ENCODE measurements at regions not wholly inside any gene's neighbourhood (a gene's known extent, or its start where the extent isn't known, plus 50 kb on each side); places are given as distances from the start of the nearest gene placed in this dataset.

DNA sequence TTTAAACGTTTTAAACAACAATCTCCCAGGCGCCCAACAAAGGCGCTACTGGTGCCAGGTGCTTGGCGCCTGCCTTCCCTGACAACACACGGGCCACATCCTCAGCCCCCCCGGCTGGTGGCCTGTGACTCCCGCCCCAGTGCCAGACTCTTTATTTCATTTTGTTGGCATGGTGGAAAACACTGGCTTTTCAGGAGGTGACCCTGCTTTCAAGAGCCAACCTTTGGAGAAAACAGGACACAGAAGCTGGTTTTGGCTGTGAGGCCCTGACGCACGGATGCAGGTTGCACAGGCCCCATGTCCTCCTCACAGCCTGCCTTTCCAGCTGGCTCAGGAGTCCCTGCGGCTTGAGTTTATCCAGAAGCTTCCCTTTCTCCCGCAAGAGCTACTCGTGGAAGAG lies 100.0 kb downstream of the METRNL start:
- Histone ChIP-seq H3K36me3 (no peaks in the 10 kb centered on the region), H3K27me3 (no peaks in the 10 kb centered on the region), H3K4me2 (no peak overlapping the region), H3K9me3 (no peaks in the 10 kb centered on the region), H3K4me3 (no peak overlapping the region), H3K9ac (no peak overlapping the region), H4K20me1 (no peaks in the 10 kb centered on the region), H3K27ac (no peak overlapping the region), H3K4me1 (peaks cover 39% of the 10 kb centered on the region)
- TF ChIP-seq Cebpa-rat (IDR thresholded peaks at IDR 0.05): no peak

DNA sequence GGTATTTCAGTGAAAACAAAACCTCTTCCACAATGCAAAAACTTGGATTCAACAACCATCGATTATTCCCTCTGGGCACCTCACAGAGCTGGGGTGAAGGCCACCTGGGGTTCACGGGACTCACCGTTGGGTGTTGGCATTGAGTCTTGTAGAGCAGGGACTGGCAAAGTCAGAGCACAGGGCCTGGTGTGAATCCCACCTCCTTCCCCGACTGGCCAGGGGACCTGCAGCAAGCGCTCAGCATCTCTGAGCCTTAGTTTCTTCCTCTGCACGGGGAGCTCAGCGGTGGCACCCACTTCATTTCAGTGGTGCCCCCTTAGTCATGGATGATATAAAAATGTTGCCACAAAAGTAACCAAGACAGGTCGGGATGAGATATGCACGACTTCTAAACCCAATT lies 100.4 kb downstream of the METRNL start:
- H3K9me3 ChIP-seq: no peaks in the 10 kb centered on the region
- no peaks in the 10 kb centered on the region for H3K36me3 ChIP-seq
- no peak overlapping the region for H3K4me2 ChIP-seq
- H3K27ac ChIP-seq: no peak overlapping the region
- H3K4me1 ChIP-seq: peaks cover 35% of the 10 kb centered on the region
- no peaks in the 10 kb centered on the region for H4K20me1 ChIP-seq
- TF ChIP-seq Cebpa-rat (IDR thresholded peaks at IDR 0.05): no peak
- H3K4me3 ChIP-seq: no peak overlapping the region
- no peak overlapping the region for H3K9ac ChIP-seq
- H3K27me3 ChIP-seq: no peaks in the 10 kb centered on the region

DNA sequence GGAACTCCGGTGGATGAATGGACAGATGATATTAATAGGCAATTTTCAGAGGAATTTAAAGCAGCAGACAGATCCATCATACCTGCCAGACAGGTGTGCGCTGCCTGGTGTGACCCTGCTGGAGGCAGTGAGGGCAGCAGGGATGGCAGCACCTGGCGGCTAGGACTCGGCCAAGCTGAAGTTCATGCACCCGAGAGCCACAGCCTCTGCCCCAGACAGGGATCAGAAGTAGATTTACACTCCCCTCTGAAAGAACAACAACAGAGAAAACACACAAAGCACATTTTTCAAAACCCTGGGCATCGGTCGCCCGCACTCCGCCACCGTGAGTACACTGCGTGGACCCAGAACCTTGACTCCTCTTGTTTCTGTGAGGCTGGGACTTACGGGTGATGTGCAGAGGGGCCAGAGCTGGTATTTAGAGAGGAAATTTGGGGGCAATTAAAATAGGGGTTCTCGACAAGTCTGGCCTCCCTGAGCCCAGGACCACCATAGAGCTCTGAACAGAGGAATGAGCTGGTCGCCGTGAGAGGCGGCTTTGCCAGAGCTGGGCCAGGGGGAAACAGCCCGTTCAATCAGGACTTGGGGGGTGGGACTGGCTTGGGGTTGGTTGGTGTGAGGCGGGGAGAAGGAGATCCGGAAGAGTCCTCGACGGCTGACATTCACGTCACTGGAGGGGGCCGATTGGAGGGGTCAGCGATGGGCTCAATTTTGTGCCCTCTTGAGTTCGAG lies 101.0 kb downstream of the METRNL start:
- H3K4me1 ChIP-seq: peaks cover 29% of the 10 kb centered on the region
- no peak overlapping the region for H3K27ac ChIP-seq
- no peak overlapping the region for H3K9ac ChIP-seq
- no peak overlapping the region for H3K4me2 ChIP-seq
- H3K4me3 ChIP-seq: no peak overlapping the region
- no peaks in the 10 kb centered on the region for H4K20me1 ChIP-seq
- TF ChIP-seq Cebpa-rat (IDR thresholded peaks at IDR 0.05): no peak
- no peaks in the 10 kb centered on the region for H3K36me3 ChIP-seq
- H3K27me3 ChIP-seq: no peaks in the 10 kb centered on the region
- H3K9me3 ChIP-seq: no peaks in the 10 kb centered on the region

DNA sequence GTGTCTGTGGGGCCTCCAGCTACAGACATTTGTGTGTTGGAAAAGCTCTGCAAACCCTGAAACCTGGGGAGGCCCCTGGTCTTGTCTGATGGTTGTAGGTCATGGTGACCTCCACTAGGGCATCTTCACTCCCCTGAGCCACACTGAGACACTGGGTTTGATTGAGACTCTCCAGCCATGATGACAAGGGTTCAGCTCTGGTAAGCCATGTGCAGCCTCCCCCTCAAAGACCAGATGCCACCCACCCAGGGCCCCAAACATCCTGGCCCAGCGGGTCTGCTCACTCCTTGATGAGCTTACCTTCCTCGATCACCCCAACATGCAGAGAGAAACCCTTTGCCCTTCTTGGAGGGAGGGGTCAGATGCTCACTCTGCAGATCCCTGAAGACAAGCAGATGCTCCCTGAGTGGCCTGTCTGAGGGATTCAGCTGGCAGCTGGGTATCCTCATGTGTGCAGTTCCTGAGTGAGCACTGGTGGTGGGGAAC lies 101.6 kb downstream of the METRNL start:
- Histone ChIP-seq H3K4me2 (no peak overlapping the region), H3K9me3 (no peaks in the 10 kb centered on the region), H3K36me3 (no peaks in the 10 kb centered on the region), H3K4me3 (no peak overlapping the region), H3K4me1 (peaks cover 23% of the 10 kb centered on the region), H4K20me1 (no peaks in the 10 kb centered on the region), H3K9ac (no peak overlapping the region), H3K27me3 (no peaks in the 10 kb centered on the region), H3K27ac (no peak overlapping the region)
- no peak for TF ChIP-seq Cebpa-rat (IDR thresholded peaks at IDR 0.05)

DNA sequence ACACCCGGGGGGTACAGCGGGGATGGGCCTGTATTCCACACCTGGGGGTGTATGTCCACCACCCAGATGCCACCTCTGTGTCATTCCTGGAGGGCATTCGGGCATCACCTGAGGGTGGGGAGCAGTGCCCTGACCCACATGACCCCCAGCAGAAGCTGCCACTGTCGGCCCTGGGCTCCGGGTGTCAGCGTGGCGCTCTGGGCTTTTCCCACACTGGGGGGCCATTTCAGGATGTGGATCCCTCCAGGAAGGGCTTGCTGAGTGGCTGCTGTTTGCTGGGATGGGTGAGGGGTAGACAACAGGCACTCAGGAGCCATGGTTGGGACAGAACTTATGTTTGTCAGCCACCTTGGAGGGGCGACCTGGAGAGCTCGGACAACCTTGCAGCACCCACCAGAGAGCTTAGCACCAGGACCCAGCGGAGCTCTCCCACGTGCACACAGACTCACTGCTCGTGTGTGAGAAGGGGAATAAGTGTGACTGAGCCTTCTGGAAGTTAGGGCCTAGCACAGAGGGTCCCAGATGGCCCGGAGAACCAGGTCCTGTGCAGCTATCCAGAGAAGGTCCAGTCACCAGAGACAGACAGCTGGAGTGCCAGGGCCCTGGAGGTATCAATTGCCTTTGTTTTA lies 102.7 kb downstream of the METRNL start:
- Histone ChIP-seq H4K20me1 (no peaks in the 10 kb centered on the region), H3K27me3 (no peaks in the 10 kb centered on the region), H3K36me3 (no peaks in the 10 kb centered on the region), H3K4me2 (peak overlapping the region; percentile 33; the same call in 1 of the 2 replicates), H3K4me3 (no peak overlapping the region), H3K9me3 (no peaks in the 10 kb centered on the region), H3K27ac (0 out of 2 replicates have a peak overlapping the region, but pooled peaks have one; percentile 9), H3K4me1 (peaks cover 17% of the 10 kb centered on the region), H3K9ac (no peak overlapping the region)
- no peak for TF ChIP-seq Cebpa-rat (IDR thresholded peaks at IDR 0.05)

DNA sequence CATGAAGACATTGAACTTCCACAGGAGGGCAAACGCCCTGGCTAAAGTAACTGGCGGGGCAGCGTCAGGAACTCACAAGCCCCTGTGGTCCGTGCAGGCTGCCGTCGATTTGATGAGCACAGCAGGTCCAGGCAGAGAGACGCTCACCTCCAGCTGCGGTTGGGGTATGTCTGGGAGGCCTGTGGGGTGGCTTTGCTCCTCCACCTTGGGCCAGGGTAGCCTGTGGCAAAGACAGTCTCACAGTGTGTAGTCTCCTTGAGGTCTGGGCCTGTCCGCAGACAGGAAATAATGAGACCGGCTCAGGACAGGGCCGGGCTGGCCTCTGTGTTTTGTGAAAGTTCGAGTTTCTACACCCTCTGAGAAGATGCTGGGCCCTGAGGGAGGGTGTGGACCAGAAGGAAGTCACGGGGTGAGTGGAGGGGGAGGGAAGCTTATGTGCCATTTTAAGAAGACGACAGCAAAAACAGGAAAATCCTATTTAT lies 103.3 kb downstream of the METRNL start:
- Histone ChIP-seq H3K9ac (no peak overlapping the region), H3K4me2 (peak overlapping the region; percentile 33; the same call in 1 of the 2 replicates), H3K9me3 (0 out of 2 replicates have a peak, but pooled peaks cover under 1% of the 10 kb centered on the region), H3K27me3 (no peaks in the 10 kb centered on the region), H3K4me3 (no peak overlapping the region), H3K36me3 (no peaks in the 10 kb centered on the region), H3K4me1 (peaks cover 17% of the 10 kb centered on the region), H3K27ac (no peak overlapping the region), H4K20me1 (no peaks in the 10 kb centered on the region)
- no peak for TF ChIP-seq Cebpa-rat (IDR thresholded peaks at IDR 0.05)

DNA sequence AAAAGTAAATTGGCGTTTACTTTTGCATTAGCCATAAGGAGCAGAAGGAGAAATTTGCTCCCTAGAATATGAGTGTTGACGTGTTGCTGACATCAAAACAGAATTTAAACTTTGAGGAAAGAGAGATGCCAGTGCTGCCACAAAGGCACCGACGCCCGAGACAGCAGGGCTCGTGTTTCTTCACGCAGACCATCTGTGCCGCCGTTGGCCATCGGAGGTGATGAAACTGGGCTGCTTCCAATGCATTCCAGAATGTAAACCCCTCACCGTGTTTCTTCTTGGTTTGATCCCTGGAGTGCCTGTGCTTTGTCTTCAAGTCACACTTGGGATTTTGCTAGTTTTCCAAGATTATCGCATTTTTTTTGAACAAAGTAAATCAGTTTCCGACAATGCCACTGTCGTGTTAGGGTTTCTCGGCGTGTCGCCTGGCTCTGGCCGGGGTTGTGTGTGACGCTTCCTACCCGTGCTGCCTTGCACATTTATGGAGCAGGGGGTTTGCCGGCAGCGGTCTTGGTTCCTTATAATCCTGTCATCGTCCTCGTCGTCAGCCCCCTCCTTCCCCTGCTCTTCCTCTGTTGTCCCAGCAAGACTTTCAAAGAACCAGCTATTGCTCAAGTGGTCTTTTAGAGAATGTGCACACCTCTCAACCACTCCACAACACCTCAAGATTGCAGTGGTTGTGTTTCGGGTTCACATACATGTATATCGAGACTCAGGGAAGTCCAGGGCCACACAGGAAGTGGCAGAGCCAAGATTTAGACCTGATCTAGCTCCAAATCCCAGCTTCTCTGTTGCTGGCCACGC lies 103.9 kb downstream of the METRNL start:
- Histone ChIP-seq H3K9me3 (peaks cover 7% of the 10 kb centered on the region), H3K27me3 (no peaks in the 10 kb centered on the region), H3K36me3 (no peaks in the 10 kb centered on the region), H3K9ac (no peak overlapping the region), H3K4me1 (peaks cover 17% of the 10 kb centered on the region), H3K4me2 (no peak overlapping the region; the same call in 1 of the 2 replicates), H4K20me1 (no peaks in the 10 kb centered on the region), H3K4me3 (no peak overlapping the region), H3K27ac (no peak overlapping the region)
- no peak for TF ChIP-seq Cebpa-rat (IDR thresholded peaks at IDR 0.05)

DNA sequence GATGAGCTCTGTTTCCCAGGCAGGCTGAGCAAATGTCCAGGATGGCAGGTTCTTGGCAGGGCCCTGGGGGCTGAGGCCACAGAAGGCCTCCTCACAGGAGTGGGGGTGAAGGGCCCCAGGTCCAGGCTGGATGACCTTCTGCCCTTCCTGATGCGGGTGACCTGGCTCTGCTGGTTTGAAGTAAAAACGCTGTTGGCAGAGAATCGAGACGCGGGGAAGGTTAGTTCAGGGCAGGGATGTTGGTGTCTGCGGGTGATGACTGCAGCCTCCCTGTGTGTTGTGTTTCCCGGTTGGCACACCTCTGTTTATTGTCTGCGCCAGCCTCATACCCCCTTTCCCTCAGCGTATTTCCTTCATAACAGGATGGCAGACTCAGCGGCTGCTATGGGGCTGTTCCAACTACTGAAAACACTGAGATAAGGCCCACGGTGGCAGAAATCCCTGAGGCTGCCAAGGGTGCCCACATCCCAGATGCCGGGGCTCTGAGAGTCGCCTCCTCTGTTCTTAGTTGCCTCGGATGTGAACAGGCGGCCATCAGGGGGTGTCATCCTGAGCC lies 104.6 kb downstream of the METRNL start:
- Histone ChIP-seq H3K4me3 (no peak overlapping the region), H3K9ac (no peak overlapping the region), H3K4me1 (peaks cover 17% of the 10 kb centered on the region), H3K9me3 (peaks cover 12% of the 10 kb centered on the region), H4K20me1 (no peaks in the 10 kb centered on the region), H3K27me3 (no peaks in the 10 kb centered on the region), H3K27ac (no peak overlapping the region), H3K4me2 (no peak overlapping the region), H3K36me3 (no peaks in the 10 kb centered on the region)
- TF ChIP-seq Cebpa-rat (IDR thresholded peaks at IDR 0.05): no peak
